Spleen (tissue), 11 donors: ENCODE measurements at regions not wholly inside any gene's neighbourhood (a gene's known extent, or its start where the extent isn't known, plus 50 kb on each side); places are given as distances from the start of the nearest gene placed in this dataset.

Experiments
- DNase-seq: peaks from one replicate; pipeline ENCODE4 v3.0.0-alpha.2; 2020
- H3K27ac ChIP-seq, 8 donors: fragments of 200-600 bp; sonication (generic) in 7 of 8; 1 replicate in 4 of 8; 2 replicates in 4 of 8; pipeline versions ENCODE4 v1.5.0 to v1.8.0; 2016 to 2021; ENCODE audit warnings: inconsistent platforms in 4 of 8, mild to moderate bottlenecking in 4 of 8, moderate library complexity in 1 of 8
- H3K27me3 ChIP-seq, 7 donors: fragments of 200-600 bp; sonication (generic) in 6 of 7; replicated peaks in 1 of 7; 1 replicate in 4 of 7; 2 replicates in 3 of 7; pipeline versions ENCODE4 v1.5.0 to v1.8.0; 2016 to 2021; ENCODE audit warnings: inconsistent platforms in 3 of 7, mild to moderate bottlenecking in 1 of 7
- H3K36me3 ChIP-seq, 6 donors: fragments of 200-600 bp; sonication (generic) in 5 of 6; 1 replicate in 4 of 6; 2 replicates in 2 of 6; pipeline versions ENCODE4 v1.5.0 to v1.8.0; 2016 to 2021; ENCODE audit warnings: inconsistent platforms in 2 of 6
- H3K4me1 ChIP-seq, 6 donors: fragments of 200-600 bp; sonication (generic) in 5 of 6; 1 replicate in 3 of 6; 2 replicates in 3 of 6; pipeline versions ENCODE4 v1.5.0 to v1.8.0; 2016 to 2021; ENCODE audit warnings: inconsistent platforms in 3 of 6
- H3K4me3 ChIP-seq, 8 donors: fragments of 200-600 bp; sonication (generic) in 7 of 8; 1 replicate in 4 of 8; 2 replicates in 4 of 8; pipeline versions ENCODE4 v1.5.0 to v1.8.0; 2016 to 2021; ENCODE audit warnings: inconsistent platforms in 4 of 8, mild to moderate bottlenecking in 4 of 8, moderate library complexity in 2 of 8
- H3K9me3 ChIP-seq, 8 donors: fragments of 200-600 bp; sonication (generic) in 7 of 8; 1 replicate in 4 of 8; 2 replicates in 4 of 8; pipeline versions ENCODE4 v1.5.0 to v1.8.0; 2016 to 2021; ENCODE audit warnings: inconsistent platforms in 4 of 8
- CTCF ChIP-seq, 11 experiments: fragments of 200-600 bp in 7 of 11; fragments of 450-650 bp in 4 of 11; sonication (generic) in 4 of 11; IDR thresholded peaks in 8 of 11; conservative IDR thresholded peaks in 3 of 11; 1 replicate in 7 of 11; 2 replicates in 4 of 11; pipeline versions ENCODE4 v1.4.0 to v1.8.0; 2016 to 2021; ENCODE audit warnings: antibody characterized with exemption in 11 of 11, inconsistent platforms in 4 of 11, mild to moderate bottlenecking in 1 of 11
- POLR2A ChIP-seq, 3 donors: fragments of 450-650 bp; IDR thresholded peaks; one replicate each; pipeline ENCODE4 v1.5.1; 2017; ENCODE audit warnings: antibody characterized with exemption in 3 of 3, mild to moderate bottlenecking in 1 of 3
- POLR2AphosphoS5 ChIP-seq, 3 donors: sonication (generic); formaldehyde crosslinking; IDR thresholded peaks; one replicate each; pipeline ENCODE4 v1.5.1; 2017; ENCODE audit warnings: antibody characterized with exemption in 3 of 3
- WGBS, 5 donors: extraction: QIAGEN DNeasy Blood & Tissue Kit in 3 of 5; methylation state at CpG; one replicate each; pipeline versions ENCODE4 v1.1.5 to v1.1.7; 2013 to 2018; 5-methylcytosine and 5-hydroxymethylcytosine counted together
- intact Hi-C: fragments of 100-400 bp; cut with DNase I; formaldehyde crosslinking; loops from one replicate; pipeline ENCODE4 v1.15.0; 2023; ENCODE audit warnings: low total_unique reads
- donor health status: healthy with polysubstance abuse.
- donor health status: DM: no; HTN: no; CAD: no; lungs with moderate emphysema.
- donor health status: DM: no; HTN: no; CAD: no.
- donor health status: Bipolar disorder and iron deficiency.
- donor health status: healthy.
- donor health status: DM: no; HTN: no; CAD: no.
- donor health status: DM: yes; HTN: yes; CAD: no.

DNA sequence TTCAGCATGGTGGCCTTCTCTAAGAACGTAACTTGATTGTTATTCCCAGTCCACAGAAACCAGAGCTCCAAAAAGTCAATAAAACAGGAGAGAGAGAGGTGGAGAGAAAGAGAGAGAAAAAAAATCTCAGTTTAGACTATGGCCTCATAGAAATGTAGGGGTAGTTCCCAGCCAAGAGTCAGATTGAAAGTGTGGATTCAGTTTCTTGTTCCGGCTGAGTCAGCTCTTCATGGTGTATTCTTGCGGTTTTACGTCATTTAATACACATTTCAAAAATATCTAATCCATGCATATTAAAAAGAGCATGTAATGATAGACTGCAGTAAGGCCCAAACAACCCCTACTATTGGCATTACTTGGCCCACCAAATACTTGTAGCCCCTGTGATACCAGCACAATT, 303.9 kb downstream of the ETAA1 start:
- intact Hi-C loops = no loop called here
- Histone ChIP-seq H3K4me1 (no peaks in the 10 kb centered on the region), H3K9me3 (no peaks in the 10 kb centered on the region), H3K36me3 (no peaks in the 10 kb centered on the region), H3K27me3 (peaks cover 0 to 4% (median 0%) of the 10 kb centered on the region in 7 donors), H3K4me3 (no peak overlapping the region), H3K27ac (no peak overlapping the region)
- TF ChIP-seq POLR2AphosphoS5 (IDR thresholded peaks at IDR 0.05) (no peak), CTCF (IDR thresholded peaks at IDR 0.05 in 8 of 11, conservative IDR thresholded peaks at IDR 0.05 in 3 of 11) (no peak), POLR2A (IDR thresholded peaks at IDR 0.05) (no peak)
- 80 to 95% (median 90%) methylated on average over 4 of the region's 4 CpGs for WGBS, 5 donors
- DNase-seq = no peak

DNA sequence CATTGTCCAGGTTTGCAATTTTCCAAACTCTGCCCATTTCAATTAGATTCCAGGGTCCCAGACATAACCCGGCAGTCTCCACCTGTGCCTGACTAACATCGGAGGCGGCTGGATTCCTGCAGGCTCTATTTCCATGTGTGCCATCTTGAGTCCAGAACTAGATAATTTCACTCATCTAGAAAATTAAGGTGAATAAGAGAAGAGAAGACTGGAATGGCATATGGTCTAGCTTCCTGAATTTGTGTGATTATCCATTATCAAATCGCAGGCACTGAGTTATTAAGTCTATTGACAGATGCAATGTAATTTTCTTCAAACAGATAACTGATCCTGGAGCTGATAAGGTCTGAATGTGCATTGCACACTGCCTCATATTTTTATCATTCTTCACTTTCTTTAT, 305.2 kb downstream of the ETAA1 start:
- 89 to 95% (median 93%) methylated on average over 4 of the region's 4 CpGs for WGBS, 5 donors
- intact Hi-C loops = no loop called here
- H3K27me3 ChIP-seq = peaks cover 0 to 4% (median 0%) of the 10 kb centered on the region in 7 donors
- no peaks in the 10 kb centered on the region for H3K9me3 ChIP-seq
- H3K36me3 ChIP-seq = no peaks in the 10 kb centered on the region
- no peak overlapping the region for H3K27ac ChIP-seq
- TF ChIP-seq POLR2A (IDR thresholded peaks at IDR 0.05) (no peak), CTCF (IDR thresholded peaks at IDR 0.05 in 8 of 11, conservative IDR thresholded peaks at IDR 0.05 in 3 of 11) (no peak), POLR2AphosphoS5 (IDR thresholded peaks at IDR 0.05) (no peak)
- no peak for DNase-seq
- no peaks in the 10 kb centered on the region for H3K4me1 ChIP-seq
- H3K4me3 ChIP-seq = no peak overlapping the region

GRCh38 chr2:67702937-67703336, 305.8 kb downstream of the ETAA1 start:
- no peak overlapping the region for H3K27ac ChIP-seq
- H3K4me1 ChIP-seq = no peaks in the 10 kb centered on the region
- H3K27me3 ChIP-seq = peaks cover 0 to 4% (median 0%) of the 10 kb centered on the region in 7 donors
- no peak for TF ChIP-seq POLR2A (IDR thresholded peaks at IDR 0.05)
- no peak for TF ChIP-seq CTCF (IDR thresholded peaks at IDR 0.05 in 8 of 11, conservative IDR thresholded peaks at IDR 0.05 in 3 of 11)
- no peak for TF ChIP-seq POLR2AphosphoS5 (IDR thresholded peaks at IDR 0.05)
- no peak overlapping the region for H3K4me3 ChIP-seq
- H3K36me3 ChIP-seq = no peaks in the 10 kb centered on the region
- no peak for DNase-seq
- intact Hi-C loops = no loop called here
- H3K9me3 ChIP-seq = no peaks in the 10 kb centered on the region
- 73 to 86% (median 85%) methylated on average over 1 of the region's 1 CpG for whole genome bisulfite sequencing, 5 donors

DNA sequence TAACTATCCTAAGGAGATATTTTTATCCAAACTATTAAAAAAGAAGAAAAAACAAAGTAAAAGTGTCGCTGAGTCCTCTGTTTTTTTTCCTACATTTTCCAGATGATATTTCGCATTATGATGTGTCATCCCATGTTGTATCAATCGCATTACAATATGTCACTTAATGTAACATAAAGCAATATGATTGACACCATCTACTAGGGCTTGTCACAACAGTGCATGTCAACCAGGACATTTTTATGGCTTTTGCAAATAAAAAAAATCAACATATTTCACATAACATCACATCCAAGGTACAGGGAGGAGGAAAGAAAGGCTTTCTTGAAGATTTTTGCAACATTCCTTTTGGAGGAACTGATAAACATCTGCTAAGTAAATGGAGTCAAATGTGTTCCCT, 308.9 kb downstream of the ETAA1 start:
- H3K27ac ChIP-seq = no peak overlapping the region
- H3K36me3 ChIP-seq = no peaks in the 10 kb centered on the region
- H3K27me3 ChIP-seq = peaks cover 0 to 4% (median 0%) of the 10 kb centered on the region in 7 donors
- TF ChIP-seq POLR2AphosphoS5 (IDR thresholded peaks at IDR 0.05) (no peak), CTCF (IDR thresholded peaks at IDR 0.05 in 8 of 11, conservative IDR thresholded peaks at IDR 0.05 in 3 of 11) (no peak)
- no peak overlapping the region for H3K4me3 ChIP-seq
- no peaks in the 10 kb centered on the region for H3K4me1 ChIP-seq
- no peak for DNase-seq
- intact Hi-C loops = no loop called here
- WGBS, 5 donors = 86 to 95% (median 89%) methylated on average over 3 of the region's 3 CpGs
- H3K9me3 ChIP-seq = no peaks in the 10 kb centered on the region
